HepG2 (cell line): ENCODE measurements at regions not wholly inside any gene's neighbourhood (a gene's known extent, or its start where the extent isn't known, plus 50 kb on each side); places are given as distances from the start of the nearest gene placed in this dataset.

Experiments used
- AHDC1 ChIP-seq: sonication (generic); formaldehyde crosslinking; IDR thresholded peaks from 2 replicates; pipeline ENCODE4 v1.5.1; 2020; ENCODE audit warnings: mild to moderate bottlenecking, missing genetic modification reagents, borderline replicate concordance
- ARNTL ChIP-seq: sonication (generic); formaldehyde crosslinking; IDR thresholded peaks from 2 replicates; pipeline ENCODE4 v1.4.0; 2020; ENCODE audit warnings: mild to moderate bottlenecking, missing genetic modification reagents
- FOXK2 ChIP-seq: fragments of 450-650 bp; IDR thresholded peaks from 2 replicates; pipeline ENCODE4 v1.6.1; 2016
- HMG20A ChIP-seq: IDR thresholded peaks from 2 replicates; pipeline ENCODE4 v1.6.1; 2016; ENCODE audit warnings: borderline replicate concordance
- HNF4A ChIP-seq: sonication (generic); formaldehyde crosslinking; IDR thresholded peaks from 2 replicates; pipeline ENCODE4 v1.4.0; 2020; ENCODE audit warnings: missing genetic modification reagents
- NR2F6 ChIP-seq, 2 experiments: IDR thresholded peaks; 2 replicates each; pipeline ENCODE4 v1.6.1; 2016; ENCODE audit warnings: antibody characterized with exemption in 1 of 2, mild to moderate bottlenecking in 1 of 2
- SALL1 ChIP-seq: sonication (generic); formaldehyde crosslinking; IDR thresholded peaks from 2 replicates; pipeline ENCODE4 v1.8.0; 2022; ENCODE audit warnings: mild to moderate bottlenecking, missing genetic modification reagents
- SMC3 ChIP-seq: IDR thresholded peaks from 2 replicates; pipeline ENCODE4 v1.6.1; 2011; ENCODE audit warnings: low read length, improper control_type of control experiment
- SOX6 ChIP-seq, 2 experiments: fragments of 450-650 bp in 1 of 2; sonication (generic) in 1 of 2; formaldehyde crosslinking in 1 of 2; IDR thresholded peaks; 2 replicates each; pipeline versions ENCODE4 v1.4.0 to v1.6.1; 2017 to 2020; ENCODE audit warnings: antibody characterized with exemption in 1 of 2, mild to moderate bottlenecking in 1 of 2, missing genetic modification reagents in 1 of 2
- TARDBP ChIP-seq: sonication (generic); formaldehyde crosslinking; IDR thresholded peaks from 2 replicates; pipeline ENCODE4 v1.8.0; 2022; ENCODE audit warnings: mild to moderate bottlenecking, missing genetic modification reagents
- YY1 ChIP-seq: IDR thresholded peaks from 2 replicates; pipeline ENCODE4 v1.6.1; 2011; ENCODE audit warnings: low read length, low read depth, moderate library complexity, mild to moderate bottlenecking; ENCODE audit not compliant: insufficient read depth, insufficient replicate concordance
- ZBTB8A ChIP-seq: sonication (generic); formaldehyde crosslinking; IDR thresholded peaks from 2 replicates; pipeline ENCODE4 v1.4.0; 2020; ENCODE audit warnings: mild to moderate bottlenecking, low read depth, missing genetic modification reagents, borderline replicate concordance
- ZKSCAN8 ChIP-seq: IDR thresholded peaks from 2 replicates; pipeline ENCODE4 v1.6.1; 2016; ENCODE audit warnings: borderline replicate concordance, missing genetic modification reagents, missing compliant biosample characterization
- ZNF136 ChIP-seq: sonication (generic); formaldehyde crosslinking; IDR thresholded peaks from 2 replicates; pipeline ENCODE4 v1.8.1; 2022; ENCODE audit warnings: low read depth, mild to moderate bottlenecking, moderate library complexity, missing genetic modification reagents
- ZNF563 ChIP-seq: sonication (generic); formaldehyde crosslinking; IDR thresholded peaks from 2 replicates; pipeline ENCODE4 v1.8.0; 2022; ENCODE audit warnings: mild to moderate bottlenecking, moderate library complexity, missing genetic modification reagents
- ZNF629 ChIP-seq: sonication (generic); formaldehyde crosslinking; conservative IDR thresholded peaks from 2 replicates; pipeline ENCODE4 v1.5.0; 2020; ENCODE audit warnings: missing genetic modification reagents
- ZNF670 ChIP-seq: sonication (generic); formaldehyde crosslinking; IDR thresholded peaks from 2 replicates; pipeline ENCODE4 v1.8.0; 2022; ENCODE audit warnings: mild to moderate bottlenecking, missing genetic modification reagents, borderline replicate concordance
- TF ChIP-seq, protein P1 (sequence below): sonication (generic); formaldehyde crosslinking; IDR thresholded peaks from 2 replicates; pipeline ENCODE4 v1.4.0; 2020; ENCODE audit warnings: low read depth, mild to moderate bottlenecking, missing genetic modification reagents
- TF ChIP-seq, protein P2 (sequence below): IDR thresholded peaks from 2 replicates; pipeline ENCODE4 v1.6.1; 2012; ENCODE audit warnings: inconsistent platforms
- TF ChIP-seq, protein P3 (sequence below): sonication (generic); formaldehyde crosslinking; IDR thresholded peaks from 2 replicates; pipeline ENCODE4 v1.9.0; 2022; ENCODE audit warnings: missing genetic modification reagents, mild to moderate bottlenecking, borderline replicate concordance

DNA sequence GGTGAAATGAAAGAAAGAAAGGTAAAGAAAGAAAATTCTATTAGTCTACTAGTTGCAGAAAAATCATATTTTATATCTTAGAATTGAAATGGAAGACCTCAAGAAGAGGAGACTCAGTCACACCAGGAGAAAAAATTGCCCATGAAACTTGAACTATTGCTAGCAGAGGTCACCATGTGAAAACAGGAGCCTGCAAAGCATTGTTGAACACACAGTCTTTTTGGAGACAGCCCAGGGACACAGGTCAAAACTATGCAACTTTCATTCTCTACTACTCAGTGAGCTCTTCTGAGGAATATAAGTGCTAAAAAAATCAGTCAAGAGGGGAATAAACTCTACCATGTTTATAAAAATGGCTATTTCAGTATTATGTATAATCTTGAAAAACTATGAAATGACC is 89.8 kb upstream of the TENT5A start (continued):
- TF ChIP-seq, protein P1, sequence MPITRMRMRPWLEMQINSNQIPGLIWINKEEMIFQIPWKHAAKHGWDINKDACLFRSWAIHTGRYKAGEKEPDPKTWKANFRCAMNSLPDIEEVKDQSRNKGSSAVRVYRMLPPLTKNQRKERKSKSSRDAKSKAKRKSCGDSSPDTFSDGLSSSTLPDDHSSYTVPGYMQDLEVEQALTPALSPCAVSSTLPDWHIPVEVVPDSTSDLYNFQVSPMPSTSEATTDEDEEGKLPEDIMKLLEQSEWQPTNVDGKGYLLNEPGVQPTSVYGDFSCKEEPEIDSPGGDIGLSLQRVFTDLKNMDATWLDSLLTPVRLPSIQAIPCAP (CRISPR knock-in tag), result no peak
- TF ChIP-seq ARNTL (CRISPR knock-in tag) (no peak), TARDBP (CRISPR knock-in tag) (no peak), ZNF629 (CRISPR knock-in tag) (no peak), SMC3 (no peak), ZNF136 (CRISPR knock-in tag) (no peak), SALL1 (no peak), NR2F6 (IDR thresholded peaks at IDR 0.05) (peak; percentile 62; the same call in 1 of the 2 replicates), NR2F6 (CRISPR knock-in tag; IDR thresholded peaks at IDR 0.05) (no peak; the same call in 1 of the 2 replicates), FOXK2 (no peak), HMG20A (CRISPR knock-in tag) (0 out of 2 replicates have a peak, but pooled peaks have one; percentile 14), YY1 (no peak), HNF4A (CRISPR knock-in tag) (0 out of 2 replicates have a peak, but pooled peaks have one; percentile 18), ZNF670 (CRISPR knock-in tag) (no peak), ZKSCAN8 (CRISPR knock-in tag) (no peak), AHDC1 (CRISPR knock-in tag) (no peak), SOX6 (IDR thresholded peaks at IDR 0.05) (no peak), SOX6 (CRISPR knock-in tag; IDR thresholded peaks at IDR 0.05) (no peak), ZBTB8A (CRISPR knock-in tag) (no peak), ZNF563 (no peak)
- TF ChIP-seq, protein P2, sequence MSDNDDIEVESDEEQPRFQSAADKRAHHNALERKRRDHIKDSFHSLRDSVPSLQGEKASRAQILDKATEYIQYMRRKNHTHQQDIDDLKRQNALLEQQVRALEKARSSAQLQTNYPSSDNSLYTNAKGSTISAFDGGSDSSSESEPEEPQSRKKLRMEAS, result no peak
- TF ChIP-seq, protein P3, sequence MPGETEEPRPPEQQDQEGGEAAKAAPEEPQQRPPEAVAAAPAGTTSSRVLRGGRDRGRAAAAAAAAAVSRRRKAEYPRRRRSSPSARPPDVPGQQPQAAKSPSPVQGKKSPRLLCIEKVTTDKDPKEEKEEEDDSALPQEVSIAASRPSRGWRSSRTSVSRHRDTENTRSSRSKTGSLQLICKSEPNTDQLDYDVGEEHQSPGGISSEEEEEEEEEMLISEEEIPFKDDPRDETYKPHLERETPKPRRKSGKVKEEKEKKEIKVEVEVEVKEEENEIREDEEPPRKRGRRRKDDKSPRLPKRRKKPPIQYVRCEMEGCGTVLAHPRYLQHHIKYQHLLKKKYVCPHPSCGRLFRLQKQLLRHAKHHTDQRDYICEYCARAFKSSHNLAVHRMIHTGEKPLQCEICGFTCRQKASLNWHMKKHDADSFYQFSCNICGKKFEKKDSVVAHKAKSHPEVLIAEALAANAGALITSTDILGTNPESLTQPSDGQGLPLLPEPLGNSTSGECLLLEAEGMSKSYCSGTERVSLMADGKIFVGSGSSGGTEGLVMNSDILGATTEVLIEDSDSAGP (CRISPR knock-in tag), result no peak
